T-helper 2 cell treated with Interferon-gamma antibody and Interleukin-4, amounts not matched to agents 5 μg/mL and 100 μg/mL, for 36 hours (primary cell): ENCODE measurements at regions not wholly inside any gene's neighbourhood (a gene's known extent, or its start where the extent isn't known, plus 50 kb on each side); places are given as distances from the start of the nearest gene placed in this dataset.

ENCODE experiments used
- DNase-seq: peaks from one replicate; pipeline ENCODE4 v3.0.0; 2021; ENCODE audit warnings: low spot score
- H3K27ac Mint-ChIP-seq: one replicate; pipeline ENCODE4 v1.8.0; 2021; ENCODE audit warnings: mild to moderate bottlenecking, mixed read lengths
- H3K27me3 Mint-ChIP-seq: one replicate; pipeline ENCODE4 v1.8.0; 2021; ENCODE audit warnings: low read depth, mixed read lengths
- H3K36me3 Mint-ChIP-seq: one replicate; pipeline ENCODE4 v1.8.0; 2021; ENCODE audit warnings: low read depth, mixed read lengths
- H3K4me1 Mint-ChIP-seq: one replicate; pipeline ENCODE4 v1.8.0; 2021; ENCODE audit warnings: low read depth, mixed read lengths
- H3K4me3 Mint-ChIP-seq: one replicate; pipeline ENCODE4 v1.8.0; 2022; ENCODE audit warnings: mild to moderate bottlenecking, moderate library complexity, mixed read lengths
- H3K9me3 Mint-ChIP-seq: one replicate; pipeline ENCODE4 v1.8.0; 2021; ENCODE audit warnings: mixed read lengths

DNA sequence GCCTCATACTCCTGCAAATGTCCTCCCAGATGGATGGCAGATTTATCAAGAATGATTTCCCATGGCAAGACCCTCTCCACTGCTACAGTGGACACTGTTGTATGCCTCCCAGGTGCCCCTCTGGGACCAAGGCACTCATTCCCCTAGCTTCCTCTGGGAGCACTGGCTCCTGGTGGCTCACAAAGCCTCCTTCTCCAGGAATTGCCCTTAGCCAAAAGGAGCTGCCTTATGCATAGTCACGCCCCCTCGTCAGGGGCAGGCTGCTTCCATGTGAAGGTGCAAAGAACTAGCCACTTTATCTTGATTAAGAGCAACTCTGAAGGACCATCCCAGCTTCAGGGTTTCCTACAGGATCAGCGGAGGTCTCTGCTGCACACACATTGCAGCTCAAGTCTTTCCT is 358.1 kb downstream of the CDK5RAP2 start:
- Mint-ChIP-seq H3K9me3 (no peaks in the 10 kb centered on the region), H3K27me3 (no peaks in the 10 kb centered on the region), H3K27ac (no peak overlapping the region), H3K4me1 (no peaks in the 10 kb centered on the region), H3K4me3 (no peak overlapping the region), H3K36me3 (no peaks in the 10 kb centered on the region)
- no peak for DNase-seq

- Mint-ChIP-seq H3K4me1 (no peaks in the 10 kb centered on the region), H3K4me3 (no peak overlapping the region), H3K36me3 (no peaks in the 10 kb centered on the region), H3K27me3 (no peaks in the 10 kb centered on the region), H3K27ac (no peak overlapping the region), H3K9me3 (no peaks in the 10 kb centered on the region)
- no peak for DNase-seq
These were observed 365.6 kb downstream of the CDK5RAP2 start for GRCh38 chr9:120214332-120214731.

DNA sequence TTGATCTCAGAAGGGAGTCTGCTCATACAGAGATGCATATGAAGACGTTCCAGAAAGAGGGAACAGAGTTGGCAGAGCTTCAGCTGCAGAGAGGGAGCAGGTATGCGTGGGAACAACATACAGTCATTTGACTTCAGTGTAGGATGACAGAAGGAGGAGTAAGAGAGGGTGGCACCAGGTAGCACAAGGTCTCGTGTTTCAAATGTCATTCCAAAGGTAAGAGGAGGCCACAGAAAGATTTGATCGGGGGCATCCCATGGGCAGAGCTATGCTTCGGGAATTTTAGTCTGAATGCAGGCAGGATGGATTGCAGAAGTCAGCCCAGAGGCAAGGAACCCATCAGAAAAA is 367.1 kb downstream of the CDK5RAP2 start:
- Mint-ChIP-seq H3K27me3 (no peaks in the 10 kb centered on the region), H3K36me3 (no peaks in the 10 kb centered on the region), H3K4me1 (no peaks in the 10 kb centered on the region), H3K9me3 (no peaks in the 10 kb centered on the region), H3K27ac (no peak overlapping the region), H3K4me3 (no peak overlapping the region)
- no peak for DNase-seq

- no peaks in the 10 kb centered on the region for H3K9me3 Mint-ChIP-seq
- no peak for DNase-seq
- no peak overlapping the region for H3K4me3 Mint-ChIP-seq
- no peak overlapping the region for H3K27ac Mint-ChIP-seq
- no peaks in the 10 kb centered on the region for H3K27me3 Mint-ChIP-seq
- no peaks in the 10 kb centered on the region for H3K36me3 Mint-ChIP-seq
- no peaks in the 10 kb centered on the region for H3K4me1 Mint-ChIP-seq
These were observed 367.7 kb downstream of the CDK5RAP2 start for GRCh38 chr9:120212153-120212852.

DNA sequence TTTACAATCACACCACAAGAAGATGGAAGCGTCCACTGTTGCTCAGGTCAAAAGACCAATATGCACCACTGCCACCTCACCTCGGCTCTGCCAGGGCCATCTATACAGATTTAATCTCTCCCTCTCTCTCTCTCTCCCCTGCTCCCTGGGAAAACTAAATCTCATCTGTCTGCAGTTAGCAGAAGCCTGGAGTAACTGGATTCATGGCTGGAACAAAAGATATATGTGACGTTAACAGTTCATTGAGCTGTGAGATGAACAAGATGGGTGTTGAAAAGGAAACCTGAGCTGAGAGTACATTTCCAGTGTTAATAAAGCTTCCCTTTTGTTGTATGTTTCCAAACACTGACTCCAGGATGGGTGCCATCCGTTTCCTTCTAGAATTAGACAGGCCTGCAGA is 369.7 kb downstream of the CDK5RAP2 start:
- Mint-ChIP-seq H3K27ac (no peak overlapping the region), H3K9me3 (no peaks in the 10 kb centered on the region), H3K4me1 (no peaks in the 10 kb centered on the region), H3K27me3 (no peaks in the 10 kb centered on the region), H3K36me3 (no peaks in the 10 kb centered on the region), H3K4me3 (no peak overlapping the region)
- DNase-seq, result no peak

DNA sequence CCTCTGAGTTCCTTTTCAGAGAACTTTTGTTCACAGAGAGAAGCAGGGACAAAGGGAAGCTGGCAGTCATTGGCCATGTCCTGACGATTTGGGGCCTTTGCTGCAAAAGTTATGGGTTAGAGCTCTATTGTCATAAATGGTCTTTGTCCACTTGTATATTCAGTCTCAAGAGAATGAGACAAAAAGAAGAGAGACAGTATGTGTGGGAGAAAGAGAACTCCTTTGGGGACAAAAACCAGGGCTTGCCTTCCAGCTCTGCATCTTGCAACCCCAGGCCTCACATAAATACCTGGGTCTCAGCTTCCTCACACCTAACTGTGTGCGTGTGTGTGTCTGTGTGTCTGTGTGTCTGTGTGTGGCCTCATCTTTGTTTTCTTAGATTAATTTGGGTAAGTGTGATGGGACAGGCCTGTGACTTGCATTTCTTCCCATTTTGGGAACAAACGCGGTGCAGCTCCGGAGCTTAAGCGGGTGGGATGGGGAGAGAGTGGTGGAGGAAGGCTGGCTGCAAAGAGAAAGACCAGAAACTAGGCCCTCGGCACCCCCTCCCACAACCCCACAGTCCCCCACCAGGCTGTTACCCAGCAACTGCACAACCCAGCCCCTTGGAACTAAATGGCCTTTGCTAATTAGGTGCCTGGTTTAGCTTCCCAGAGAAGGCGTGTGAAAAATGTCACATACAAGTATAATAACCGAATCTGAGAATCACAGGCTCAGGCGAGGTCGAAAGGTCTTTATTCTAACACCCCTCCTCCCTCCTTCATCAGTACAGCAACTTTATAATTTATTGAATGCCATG is 376.9 kb downstream of the CDK5RAP2 start:
- H3K9me3 Mint-ChIP-seq, result no peaks in the 10 kb centered on the region
- no peaks in the 10 kb centered on the region for H3K27me3 Mint-ChIP-seq
- H3K27ac Mint-ChIP-seq, result no peak overlapping the region
- H3K4me3 Mint-ChIP-seq, result no peak overlapping the region
- H3K36me3 Mint-ChIP-seq, result no peaks in the 10 kb centered on the region
- no peak for DNase-seq
- no peaks in the 10 kb centered on the region for H3K4me1 Mint-ChIP-seq

- H3K4me3 Mint-ChIP-seq, result no peak overlapping the region
- H3K9me3 Mint-ChIP-seq, result no peaks in the 10 kb centered on the region
- DNase-seq, result no peak
- H3K27ac Mint-ChIP-seq, result no peak overlapping the region
- H3K27me3 Mint-ChIP-seq, result no peaks in the 10 kb centered on the region
- no peaks in the 10 kb centered on the region for H3K4me1 Mint-ChIP-seq
- H3K36me3 Mint-ChIP-seq, result no peaks in the 10 kb centered on the region
These were observed 381.9 kb downstream of the CDK5RAP2 start for GRCh38 chr9:120198027-120198426.

- Mint-ChIP-seq H3K27me3 (no peaks in the 10 kb centered on the region), H3K4me1 (no peaks in the 10 kb centered on the region), H3K9me3 (no peaks in the 10 kb centered on the region), H3K4me3 (no peak overlapping the region), H3K27ac (no peak overlapping the region), H3K36me3 (no peaks in the 10 kb centered on the region)
- no peak for DNase-seq
These were observed 382.4 kb downstream of the CDK5RAP2 start for GRCh38 chr9:120197605-120198004.

DNA sequence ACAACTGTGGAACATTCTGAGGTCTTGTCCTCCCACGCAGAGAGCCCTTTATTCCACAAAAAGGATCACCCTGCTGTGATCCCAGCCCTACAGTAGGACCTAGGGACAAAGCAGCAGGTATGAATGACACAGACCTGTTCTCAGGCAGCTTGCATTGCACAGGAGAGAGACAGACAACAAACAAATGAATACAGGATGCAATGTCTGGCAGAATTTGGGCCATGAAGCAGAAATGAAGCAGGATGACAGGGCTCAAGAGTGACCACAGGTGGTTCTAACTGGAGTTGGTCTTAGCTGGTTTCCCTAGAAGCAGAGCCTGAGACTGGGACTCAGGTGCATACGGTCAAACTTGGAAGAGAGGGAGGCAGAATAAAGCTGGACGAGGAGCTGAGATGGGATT is 388.8 kb downstream of the CDK5RAP2 start:
- Mint-ChIP-seq H3K27ac (no peak overlapping the region), H3K9me3 (no peaks in the 10 kb centered on the region), H3K36me3 (no peaks in the 10 kb centered on the region), H3K4me3 (no peak overlapping the region), H3K4me1 (no peaks in the 10 kb centered on the region), H3K27me3 (no peaks in the 10 kb centered on the region)
- no peak for DNase-seq

GRCh38 chr9:120187758-120188157 is 392.2 kb downstream of the CDK5RAP2 start:
- Mint-ChIP-seq H3K9me3 (no peaks in the 10 kb centered on the region), H3K4me1 (no peaks in the 10 kb centered on the region), H3K4me3 (no peak overlapping the region), H3K36me3 (no peaks in the 10 kb centered on the region), H3K27me3 (no peaks in the 10 kb centered on the region), H3K27ac (no peak overlapping the region)
- no peak for DNase-seq

GRCh38 chr9:120186276-120186675 is 393.7 kb downstream of the CDK5RAP2 start:
- H3K4me1 Mint-ChIP-seq, result no peaks in the 10 kb centered on the region
- H3K27ac Mint-ChIP-seq, result no peak overlapping the region

GRCh38 chr9:120184266-120184665 is 395.7 kb downstream of the CDK5RAP2 start:
- no peak overlapping the region for H3K27ac Mint-ChIP-seq
- DNase-seq, result no peak
- H3K36me3 Mint-ChIP-seq, result no peaks in the 10 kb centered on the region
- no peaks in the 10 kb centered on the region for H3K9me3 Mint-ChIP-seq
- H3K27me3 Mint-ChIP-seq, result no peaks in the 10 kb centered on the region
- no peak overlapping the region for H3K4me3 Mint-ChIP-seq
- no peaks in the 10 kb centered on the region for H3K4me1 Mint-ChIP-seq

More at GRCh38 chr9:120186276-120186675, 393.7 kb downstream of the CDK5RAP2 start:
- H3K9me3 Mint-ChIP-seq, result no peaks in the 10 kb centered on the region
- no peak for DNase-seq
- no peaks in the 10 kb centered on the region for H3K36me3 Mint-ChIP-seq
- H3K4me3 Mint-ChIP-seq, result no peak overlapping the region
- no peaks in the 10 kb centered on the region for H3K27me3 Mint-ChIP-seq

GRCh38 chr9:120183615-120184014 is 396.4 kb downstream of the CDK5RAP2 start:
- no peaks in the 10 kb centered on the region for H3K36me3 Mint-ChIP-seq
- DNase-seq, result no peak
- H3K4me1 Mint-ChIP-seq, result no peaks in the 10 kb centered on the region
- no peak overlapping the region for H3K4me3 Mint-ChIP-seq
- H3K27me3 Mint-ChIP-seq, result no peaks in the 10 kb centered on the region
- H3K9me3 Mint-ChIP-seq, result no peaks in the 10 kb centered on the region
- H3K27ac Mint-ChIP-seq, result no peak overlapping the region

GRCh38 chr9:120182011-120182410 is 398.0 kb downstream of the CDK5RAP2 start:
- Mint-ChIP-seq H3K4me1 (no peaks in the 10 kb centered on the region), H3K4me3 (no peak overlapping the region), H3K36me3 (no peaks in the 10 kb centered on the region)

DNA sequence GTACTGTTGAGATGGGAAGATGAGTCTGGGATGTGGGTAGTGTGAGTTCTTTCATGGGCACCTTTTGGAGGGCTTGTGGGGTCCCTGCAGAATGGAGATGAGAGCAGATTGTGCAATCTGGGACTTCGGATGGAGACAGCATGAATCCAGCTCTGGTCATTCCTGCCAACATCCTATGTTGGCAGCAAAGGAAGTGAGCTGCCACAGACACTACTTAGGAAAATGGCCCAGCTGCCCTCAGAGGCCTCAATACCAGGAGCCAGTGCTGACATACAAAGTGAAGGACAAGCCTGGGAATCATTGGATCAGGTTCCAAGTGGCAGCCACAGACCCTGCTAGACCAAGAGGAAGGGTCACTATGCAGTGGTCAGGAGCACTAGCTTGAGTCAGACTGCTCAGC is 402.8 kb downstream of the CDK5RAP2 start:
- DNase-seq, result no peak
- no peak overlapping the region for H3K4me3 Mint-ChIP-seq
- no peaks in the 10 kb centered on the region for H3K9me3 Mint-ChIP-seq
- H3K27me3 Mint-ChIP-seq, result no peaks in the 10 kb centered on the region
- no peaks in the 10 kb centered on the region for H3K4me1 Mint-ChIP-seq
- H3K27ac Mint-ChIP-seq, result no peak overlapping the region
- no peaks in the 10 kb centered on the region for H3K36me3 Mint-ChIP-seq

More at GRCh38 chr9:120182011-120182410, 398.0 kb downstream of the CDK5RAP2 start:
- no peaks in the 10 kb centered on the region for H3K9me3 Mint-ChIP-seq
- no peaks in the 10 kb centered on the region for H3K27me3 Mint-ChIP-seq
- H3K27ac Mint-ChIP-seq, result no peak overlapping the region
- DNase-seq, result no peak
